ENCODE measurements at regions not wholly inside any gene's neighbourhood (a gene's known extent, or its start where the extent isn't known, plus 50 kb on each side); places are given as distances from the start of the nearest gene placed in this dataset.

DNA sequence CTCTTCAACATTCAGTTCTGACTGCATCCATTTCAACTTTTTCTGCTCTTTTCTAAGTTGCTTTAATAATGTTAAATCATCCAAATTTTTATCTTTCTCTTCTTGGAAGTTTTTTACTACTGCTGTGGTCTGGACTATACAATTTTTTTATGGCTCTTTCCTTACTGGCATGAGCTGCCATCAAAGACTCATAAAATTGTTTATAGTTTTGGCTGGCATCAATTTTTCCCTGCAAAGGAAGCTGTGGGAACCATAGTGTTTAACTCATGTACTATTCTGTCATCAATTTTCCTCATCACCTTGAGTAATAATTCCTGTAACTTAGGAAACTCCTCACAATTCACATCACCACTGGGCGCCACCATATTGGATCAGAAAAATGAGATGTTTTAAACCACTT lies 77.6 kb upstream of the A1CF start:
- no peak for DNase-seq

DNA sequence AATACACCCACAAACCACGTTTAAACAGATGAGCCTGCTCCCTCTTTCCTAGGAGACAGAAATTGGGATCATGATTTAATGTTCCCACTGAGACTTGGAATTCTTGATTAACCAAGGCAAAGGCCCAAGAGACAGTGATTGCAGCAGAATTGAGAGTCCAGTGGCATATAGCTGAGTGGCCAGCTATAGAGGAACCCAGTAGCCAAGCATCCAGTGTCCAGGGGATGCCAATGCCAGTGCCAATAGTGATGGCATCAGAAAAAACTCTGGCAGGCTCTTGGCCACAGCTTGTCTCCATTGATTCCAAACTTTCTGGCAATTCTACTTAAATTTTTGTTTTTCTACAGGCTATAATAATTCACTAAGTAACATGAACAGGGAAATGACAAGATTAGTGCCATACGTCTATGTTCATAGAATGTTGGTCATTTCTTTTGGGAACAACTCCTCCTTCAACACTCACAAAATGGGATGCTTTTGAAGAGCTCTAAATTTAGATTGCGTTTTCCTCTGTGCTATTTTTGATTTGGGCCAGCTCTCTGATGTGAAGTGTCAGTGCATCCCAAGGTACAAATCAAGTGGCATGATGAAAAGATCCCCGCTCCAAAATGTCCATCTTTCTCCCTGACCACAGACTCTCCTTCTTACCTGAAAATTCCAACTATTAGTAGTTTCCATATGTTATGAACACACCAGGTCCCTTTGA lies 83.1 kb upstream of the A1CF start:
- H3K9me3 ChIP-seq (ENCODE audit: insufficient read depth, low read length, severe bottlenecking): no peaks in the 10 kb centered on the region
- H3K9ac ChIP-seq (ENCODE audit: low read depth, low read length): no peak overlapping the region
- DNase-seq: no peak
- no peak overlapping the region for H3K27ac ChIP-seq (ENCODE audit: low read length)
- no peak overlapping the region for H3K4me2 ChIP-seq (ENCODE audit: insufficient read depth, low read length)
- no peaks in the 10 kb centered on the region for H3K4me1 ChIP-seq (ENCODE audit: insufficient read depth, low read length)
- H4K20me1 ChIP-seq (ENCODE audit: insufficient read depth, low read length): no peaks in the 10 kb centered on the region
- no peak for ATAC-seq (ENCODE audit: insufficient read depth, low read depth)
- H3K4me3 ChIP-seq (ENCODE audit: low read depth in 1 of 2, low read length in 2 of 2): no peak overlapping the region
- H3K27me3 ChIP-seq (ENCODE audit: insufficient read depth, low read length, poor library complexity): no peaks in the 10 kb centered on the region
- no peak for TF ChIP-seq EZH2 (IDR thresholded peaks at IDR 0.05; ENCODE audit: borderline replicate concordance, low read depth, low read length, severe bottlenecking)
- TF ChIP-seq, protein P1, sequence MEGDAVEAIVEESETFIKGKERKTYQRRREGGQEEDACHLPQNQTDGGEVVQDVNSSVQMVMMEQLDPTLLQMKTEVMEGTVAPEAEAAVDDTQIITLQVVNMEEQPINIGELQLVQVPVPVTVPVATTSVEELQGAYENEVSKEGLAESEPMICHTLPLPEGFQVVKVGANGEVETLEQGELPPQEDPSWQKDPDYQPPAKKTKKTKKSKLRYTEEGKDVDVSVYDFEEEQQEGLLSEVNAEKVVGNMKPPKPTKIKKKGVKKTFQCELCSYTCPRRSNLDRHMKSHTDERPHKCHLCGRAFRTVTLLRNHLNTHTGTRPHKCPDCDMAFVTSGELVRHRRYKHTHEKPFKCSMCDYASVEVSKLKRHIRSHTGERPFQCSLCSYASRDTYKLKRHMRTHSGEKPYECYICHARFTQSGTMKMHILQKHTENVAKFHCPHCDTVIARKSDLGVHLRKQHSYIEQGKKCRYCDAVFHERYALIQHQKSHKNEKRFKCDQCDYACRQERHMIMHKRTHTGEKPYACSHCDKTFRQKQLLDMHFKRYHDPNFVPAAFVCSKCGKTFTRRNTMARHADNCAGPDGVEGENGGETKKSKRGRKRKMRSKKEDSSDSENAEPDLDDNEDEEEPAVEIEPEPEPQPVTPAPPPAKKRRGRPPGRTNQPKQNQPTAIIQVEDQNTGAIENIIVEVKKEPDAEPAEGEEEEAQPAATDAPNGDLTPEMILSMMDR (IDR thresholded peaks at IDR 0.05; ENCODE audit: borderline replicate concordance, extremely low read depth, low read length, poor library complexity, severe bottlenecking): no peak
- no peaks in the 10 kb centered on the region for H3K79me2 ChIP-seq (ENCODE audit: insufficient read depth, low read length)
- H3K36me3 ChIP-seq (ENCODE audit: insufficient read depth, low read length): no peaks in the 10 kb centered on the region
- H2AFZ ChIP-seq (ENCODE audit: low read depth, low read length): no peak overlapping the region

More for the DNA sequence above, 77.6 kb upstream of the A1CF start:
- Histone ChIP-seq H3K9me3 (ENCODE audit: insufficient read depth, low read length, severe bottlenecking) (no peaks in the 10 kb centered on the region), H2AFZ (ENCODE audit: low read depth, low read length) (no peak overlapping the region), H3K4me1 (ENCODE audit: insufficient read depth, low read length) (no peaks in the 10 kb centered on the region), H3K9ac (ENCODE audit: low read depth, low read length) (no peak overlapping the region), H4K20me1 (ENCODE audit: insufficient read depth, low read length) (no peaks in the 10 kb centered on the region), H3K27ac (ENCODE audit: low read length) (no peak overlapping the region), H3K27me3 (ENCODE audit: insufficient read depth, low read length, poor library complexity) (no peaks in the 10 kb centered on the region), H3K36me3 (ENCODE audit: insufficient read depth, low read length) (no peaks in the 10 kb centered on the region), H3K79me2 (ENCODE audit: insufficient read depth, low read length) (no peaks in the 10 kb centered on the region), H3K4me3 (ENCODE audit: low read depth in 1 of 2, low read length in 2 of 2) (no peak overlapping the region), H3K4me2 (ENCODE audit: insufficient read depth, low read length) (no peak overlapping the region)
- no peak for ATAC-seq (ENCODE audit: insufficient read depth, low read depth)
- TF ChIP-seq EZH2 (IDR thresholded peaks at IDR 0.05; ENCODE audit: borderline replicate concordance, low read depth, low read length, severe bottlenecking): no peak
- TF ChIP-seq, protein P1 (IDR thresholded peaks at IDR 0.05; ENCODE audit: borderline replicate concordance, extremely low read depth, low read length, poor library complexity, severe bottlenecking): no peak

DNA sequence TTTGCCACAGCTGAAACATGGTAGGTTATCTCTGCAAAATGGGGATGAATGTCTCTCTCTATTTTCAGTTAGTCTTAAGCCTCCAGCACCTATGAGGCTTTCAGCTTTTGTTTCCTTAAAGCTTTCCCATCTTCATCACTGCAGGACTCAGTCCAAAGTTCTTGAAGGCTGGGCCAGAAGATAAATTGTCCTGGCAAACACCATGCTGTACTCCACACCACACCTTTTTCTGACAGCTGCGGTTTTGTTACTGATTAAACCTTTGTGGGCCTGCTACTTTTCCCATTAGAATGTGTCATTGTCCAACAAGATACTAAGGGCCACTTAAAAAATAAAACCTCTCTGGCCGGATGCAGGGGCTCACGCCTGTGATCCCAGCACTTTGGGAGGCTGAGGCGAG lies 87.2 kb upstream of the A1CF start:
- Histone ChIP-seq H3K4me2 (ENCODE audit: insufficient read depth, low read length) (no peak overlapping the region), H3K9me3 (ENCODE audit: insufficient read depth, low read length, severe bottlenecking) (no peaks in the 10 kb centered on the region), H3K4me1 (ENCODE audit: insufficient read depth, low read length) (no peaks in the 10 kb centered on the region), H3K4me3 (ENCODE audit: low read depth in 1 of 2, low read length in 2 of 2) (no peak overlapping the region), H4K20me1 (ENCODE audit: insufficient read depth, low read length) (no peaks in the 10 kb centered on the region), H3K27me3 (ENCODE audit: insufficient read depth, low read length, poor library complexity) (no peaks in the 10 kb centered on the region), H3K27ac (ENCODE audit: low read length) (no peak overlapping the region), H3K9ac (ENCODE audit: low read depth, low read length) (no peak overlapping the region), H3K79me2 (ENCODE audit: insufficient read depth, low read length) (no peaks in the 10 kb centered on the region), H3K36me3 (ENCODE audit: insufficient read depth, low read length) (no peaks in the 10 kb centered on the region), H2AFZ (ENCODE audit: low read depth, low read length) (no peak overlapping the region)
- ATAC-seq (ENCODE audit: insufficient read depth, low read depth): no peak
- no peak for DNase-seq
- TF ChIP-seq, protein P1 (IDR thresholded peaks at IDR 0.05; ENCODE audit: borderline replicate concordance, extremely low read depth, low read length, poor library complexity, severe bottlenecking): no peak
- no peak for TF ChIP-seq EZH2 (IDR thresholded peaks at IDR 0.05; ENCODE audit: borderline replicate concordance, low read depth, low read length, severe bottlenecking)
